Psoas muscle (tissue), 7 donors: ENCODE measurements at regions not wholly inside any gene's neighbourhood (a gene's known extent, or its start where the extent isn't known, plus 50 kb on each side); places are given as distances from the start of the nearest gene placed in this dataset.

Experiments used
- ATAC-seq, 4 donors: fragments of 200-7000 bp; cut with Tn5 transposase; one replicate each; pipeline ENCODE4 v1.9.1; 2020; ENCODE audit warnings: moderate library complexity in 3 of 4, mild to moderate bottlenecking in 2 of 4
- DNase-seq, 2 donors: peaks; one replicate each; pipeline ENCODE4 v3.0.0-alpha.2; 2020
- H3K27ac ChIP-seq: fragments of 200-600 bp; one replicate; pipeline ENCODE4 v1.8.0; 2022
- H3K27me3 ChIP-seq, 3 donors: fragments of 200-600 bp in 1 of 3; one replicate each; pipeline versions ENCODE4 v1.6.1 to v1.8.0; 2013 to 2022; ENCODE audit warnings: low read length in 2 of 3, mild to moderate bottlenecking in 2 of 3, moderate library complexity in 1 of 3; ENCODE audit not compliant: insufficient read depth in 3 of 3
- H3K36me3 ChIP-seq, 2 donors: fragments of 200-600 bp in 1 of 2; one replicate each; pipeline versions ENCODE4 v1.6.1 to v1.8.0; 2013 to 2022; ENCODE audit warnings: low read depth in 1 of 2, mild to moderate bottlenecking in 1 of 2, moderate library complexity in 1 of 2; ENCODE audit not compliant: insufficient read depth in 1 of 2
- H3K4me1 ChIP-seq: fragments of 200-600 bp; one replicate; pipeline ENCODE4 v1.8.0; 2022
- H3K4me3 ChIP-seq: fragments of 200-600 bp; one replicate; pipeline ENCODE4 v1.8.0; 2022; ENCODE audit warnings: mild to moderate bottlenecking
- H3K9me3 ChIP-seq: fragments of 200-600 bp; one replicate; pipeline ENCODE4 v1.8.0; 2022
- CTCF ChIP-seq: fragments of 200-600 bp; IDR thresholded peaks from one replicate; pipeline ENCODE4 v1.8.0; 2022; ENCODE audit warnings: antibody characterized with exemption
- WGBS, 3 donors: extraction: QIAGEN DNeasy Blood & Tissue Kit; methylation state at CpG; one replicate each; pipeline versions ENCODE4 v1.1.6 to v1.1.7; 2013; 5-methylcytosine and 5-hydroxymethylcytosine counted together
- intact Hi-C, 2 donors: fragments of 100-400 bp; cut with DNase I; formaldehyde crosslinking; loops; one replicate each; pipeline versions ENCODE4 v1.11.0 to v1.14.2; 2022
- donor health status: healthy with polysubstance abuse.
- donor health status: DM: no; HTN: no; CAD: no; lungs with moderate emphysema.
- donor health status: Bipolar disorder and iron deficiency.
- donor health status: healthy.
- donor health status: DM: yes; HTN: yes; CAD: no.
- donor health status: DM: no; HTN: no; CAD: no.
- donor health status: DM: yes; HTN: yes; CAD: no.

GRCh38 chr3:22609139-22609538 is 594.0 kb upstream of the UBE2E2 start:
- H3K36me3 ChIP-seq = no peaks in the 10 kb centered on the region
- ATAC-seq (no peak), DNase-seq (no peak)
- 83 to 88% (median 86%) methylated on average over 1 of the region's 1 CpG for WGBS, 3 donors
- TF ChIP-seq CTCF = no peak
- no peaks in the 10 kb centered on the region for H3K9me3 ChIP-seq
- H3K4me3 ChIP-seq = no peak overlapping the region
- no peaks in the 10 kb centered on the region for H3K27me3 ChIP-seq
- intact Hi-C loops = no loop called here
- H3K4me1 ChIP-seq = no peaks in the 10 kb centered on the region
- H3K27ac ChIP-seq = no peak overlapping the region

- intact Hi-C loops = no loop called here
- H3K36me3 ChIP-seq = no peaks in the 10 kb centered on the region
- no peaks in the 10 kb centered on the region for H3K27me3 ChIP-seq
- H3K9me3 ChIP-seq = no peaks in the 10 kb centered on the region
- H3K27ac ChIP-seq = no peak overlapping the region
- no peak overlapping the region for H3K4me3 ChIP-seq
- 79 to 87% (median 86%) methylated on average over 4 of the region's 4 CpGs for WGBS, 3 donors
- no peak for TF ChIP-seq CTCF
- no peak for ATAC-seq
- no peak for DNase-seq
- no peaks in the 10 kb centered on the region for H3K4me1 ChIP-seq
Measured at GRCh38 chr3:22612927-22613326, 590.2 kb upstream of the UBE2E2 start.

DNA sequence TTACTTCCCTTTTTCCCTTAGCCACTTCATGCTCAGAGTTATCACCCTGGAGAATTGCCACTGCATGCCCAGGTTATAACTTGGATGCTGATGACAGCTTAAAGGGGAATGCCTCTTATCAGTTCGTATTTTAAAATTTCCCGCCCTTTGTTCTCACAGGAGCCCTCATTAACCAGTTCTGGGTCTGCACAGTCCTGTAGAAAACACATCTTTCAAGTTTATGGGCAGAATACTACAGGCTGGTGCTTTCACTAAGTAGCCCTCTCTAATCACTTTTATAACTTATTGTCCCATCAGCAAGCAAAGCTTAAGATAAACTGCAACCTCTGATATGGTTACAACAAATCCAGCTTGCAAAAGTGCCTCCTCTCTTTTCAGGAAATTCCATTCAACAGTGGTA is 587.3 kb upstream of the UBE2E2 start:
- DNase-seq = no peak
- Histone ChIP-seq H3K36me3 (no peaks in the 10 kb centered on the region), H3K9me3 (no peaks in the 10 kb centered on the region), H3K4me1 (no peaks in the 10 kb centered on the region), H3K27ac (no peak overlapping the region), H3K27me3 (no peaks in the 10 kb centered on the region), H3K4me3 (no peak overlapping the region)
- intact Hi-C loops = no loop called here
- no peak for ATAC-seq
- TF ChIP-seq CTCF = no peak
- 53 to 65% (median 58%) methylated on average over 2 of the region's 2 CpGs for WGBS, 3 donors

GRCh38 chr3:22617372-22617771 is 585.8 kb upstream of the UBE2E2 start:
- no peak for TF ChIP-seq CTCF
- no peaks in the 10 kb centered on the region for H3K4me1 ChIP-seq
- H3K9me3 ChIP-seq = no peaks in the 10 kb centered on the region
- no peaks in the 10 kb centered on the region for H3K36me3 ChIP-seq
- DNase-seq (no peak), ATAC-seq (no peak)
- intact Hi-C loops = no loop called here
- no peaks in the 10 kb centered on the region for H3K27me3 ChIP-seq
- no peak overlapping the region for H3K4me3 ChIP-seq
- H3K27ac ChIP-seq = no peak overlapping the region
- WGBS, 3 donors = 22 to 37% (median 24%) methylated on average over 1 of the region's 1 CpG

- DNase-seq (no peak), ATAC-seq (no peak)
- Histone ChIP-seq H3K27me3 (no peaks in the 10 kb centered on the region), H3K27ac (no peak overlapping the region), H3K4me3 (no peak overlapping the region), H3K4me1 (no peaks in the 10 kb centered on the region), H3K36me3 (no peaks in the 10 kb centered on the region), H3K9me3 (no peaks in the 10 kb centered on the region)
- intact Hi-C loops = no loop called here
- no peak for TF ChIP-seq CTCF
- 55 to 64% (median 61%) methylated on average over 1 of the region's 1 CpG for WGBS, 3 donors
Measured at GRCh38 chr3:22620498-22620897, 582.6 kb upstream of the UBE2E2 start.
